Fibroblast of lung (primary cell): ENCODE measurements at regions not wholly inside any gene's neighbourhood (a gene's known extent, or its start where the extent isn't known, plus 50 kb on each side); places are given as distances from the start of the nearest gene placed in this dataset.

Experiments used
- DNase-seq, 2 donors: peaks; one replicate each; pipeline versions ENCODE4 v3.0.0 to v3.0.0-alpha.2; 2010; ENCODE audit warnings: low read depth in 2 of 2
- H2AFZ ChIP-seq: 2 replicates; pipeline ENCODE4 v1.5.1; 2012; ENCODE audit warnings: low read length, control low read depth, inconsistent platforms
- H3K27ac ChIP-seq: 2 replicates; pipeline ENCODE4 v1.5.1; 2011; ENCODE audit warnings: low read length, control low read depth; ENCODE audit not compliant: insufficient read depth
- H3K27me3 ChIP-seq: 2 replicates; pipeline ENCODE4 v1.5.1; 2011; ENCODE audit warnings: mild to moderate bottlenecking, low read length; ENCODE audit not compliant: control insufficient read depth, insufficient read depth
- H3K36me3 ChIP-seq: 2 replicates; pipeline ENCODE4 v1.5.1; 2011; ENCODE audit warnings: low read length; ENCODE audit not compliant: control insufficient read depth, insufficient read depth
- H3K4me1 ChIP-seq: 2 replicates; pipeline ENCODE4 v1.5.1; 2011; ENCODE audit warnings: low read length; ENCODE audit not compliant: control insufficient read depth, insufficient read depth; ENCODE audit errors: extremely low read depth
- H3K4me2 ChIP-seq: 2 replicates; pipeline ENCODE4 v1.5.1; 2011; ENCODE audit warnings: low read length, control low read depth; ENCODE audit not compliant: insufficient read depth; ENCODE audit errors: extremely low read depth
- H3K4me3 ChIP-seq, 4 experiments: fragments of 200-600 bp in 1 of 4; sonication (generic) in 1 of 4; replicated peaks in 1 of 4; 2 replicates each; pipeline ENCODE4 v1.5.1; 2011 to 2016; ENCODE audit warnings: low read length in 4 of 4, low read depth in 3 of 4, mild to moderate bottlenecking in 3 of 4, control low read depth in 2 of 4, inconsistent platforms in 1 of 4, mixed read lengths in 1 of 4; ENCODE audit not compliant: insufficient read depth in 1 of 4; ENCODE audit errors: control extremely low read depth in 1 of 4
- H3K79me2 ChIP-seq: 2 replicates; pipeline ENCODE4 v1.5.1; 2012; ENCODE audit warnings: mild to moderate bottlenecking, low read length, inconsistent platforms; ENCODE audit not compliant: control insufficient read depth, insufficient read depth
- H3K9ac ChIP-seq: 2 replicates; pipeline ENCODE4 v1.5.1; 2011; ENCODE audit warnings: mild to moderate bottlenecking, low read length, control low read depth; ENCODE audit not compliant: insufficient read depth
- H3K9me3 ChIP-seq: 2 replicates; pipeline ENCODE4 v1.5.1; 2012; ENCODE audit warnings: low read depth, low read length; ENCODE audit not compliant: control insufficient read depth, insufficient read depth
- H4K20me1 ChIP-seq: 2 replicates; pipeline ENCODE4 v1.5.1; 2011; ENCODE audit warnings: low read length; ENCODE audit not compliant: control insufficient read depth, insufficient read depth; ENCODE audit errors: extremely low read depth
- EZH2 ChIP-seq: IDR thresholded peaks from 2 replicates; pipeline ENCODE4 v1.5.1; 2012; ENCODE audit warnings: low read length, control low read depth, mild to moderate bottlenecking; ENCODE audit errors: missing control alignments
- TF ChIP-seq, protein P1 (sequence below), 2 donors: IDR thresholded peaks in 1 of 2; conservative IDR thresholded peaks in 1 of 2; 1 replicate in 1 of 2; 2 replicates in 1 of 2; pipeline ENCODE4 v1.5.1; 2011 to 2012; ENCODE audit warnings: low read length in 2 of 2, control low read depth in 1 of 2, inconsistent platforms in 1 of 2, low read depth in 1 of 2, mild to moderate bottlenecking in 1 of 2

DNA sequence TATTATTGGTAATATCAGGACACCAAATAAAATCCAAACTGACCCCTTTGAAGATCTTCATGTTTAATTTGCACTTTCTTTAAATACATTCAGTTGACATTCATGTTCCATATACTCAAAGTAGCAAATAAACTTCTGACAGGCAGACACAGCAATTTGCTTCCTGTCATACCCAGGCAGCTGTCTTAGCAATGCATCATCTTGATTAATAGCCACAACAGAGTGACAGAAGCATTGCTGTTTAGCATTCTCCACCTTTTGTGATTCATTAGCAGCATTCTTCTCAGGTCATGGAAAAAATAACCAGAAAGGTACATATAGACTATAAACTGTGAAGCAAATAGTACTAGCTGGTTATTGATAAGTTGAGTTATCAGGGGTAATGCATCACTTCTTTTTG lies 366.8 kb downstream of the CYLC2 start:
- TF ChIP-seq, protein P1, sequence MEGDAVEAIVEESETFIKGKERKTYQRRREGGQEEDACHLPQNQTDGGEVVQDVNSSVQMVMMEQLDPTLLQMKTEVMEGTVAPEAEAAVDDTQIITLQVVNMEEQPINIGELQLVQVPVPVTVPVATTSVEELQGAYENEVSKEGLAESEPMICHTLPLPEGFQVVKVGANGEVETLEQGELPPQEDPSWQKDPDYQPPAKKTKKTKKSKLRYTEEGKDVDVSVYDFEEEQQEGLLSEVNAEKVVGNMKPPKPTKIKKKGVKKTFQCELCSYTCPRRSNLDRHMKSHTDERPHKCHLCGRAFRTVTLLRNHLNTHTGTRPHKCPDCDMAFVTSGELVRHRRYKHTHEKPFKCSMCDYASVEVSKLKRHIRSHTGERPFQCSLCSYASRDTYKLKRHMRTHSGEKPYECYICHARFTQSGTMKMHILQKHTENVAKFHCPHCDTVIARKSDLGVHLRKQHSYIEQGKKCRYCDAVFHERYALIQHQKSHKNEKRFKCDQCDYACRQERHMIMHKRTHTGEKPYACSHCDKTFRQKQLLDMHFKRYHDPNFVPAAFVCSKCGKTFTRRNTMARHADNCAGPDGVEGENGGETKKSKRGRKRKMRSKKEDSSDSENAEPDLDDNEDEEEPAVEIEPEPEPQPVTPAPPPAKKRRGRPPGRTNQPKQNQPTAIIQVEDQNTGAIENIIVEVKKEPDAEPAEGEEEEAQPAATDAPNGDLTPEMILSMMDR (conservative IDR thresholded peaks at IDR 0.05 in 1 of 2, IDR thresholded peaks at IDR 0.05 in 1 of 2; ENCODE audit: low read depth in 1 of 2, low read length in 2 of 2), result no peak
- no peak for TF ChIP-seq EZH2
- no peaks in the 10 kb centered on the region for H3K4me1 ChIP-seq
- no peak overlapping the region for H2AFZ ChIP-seq

DNA sequence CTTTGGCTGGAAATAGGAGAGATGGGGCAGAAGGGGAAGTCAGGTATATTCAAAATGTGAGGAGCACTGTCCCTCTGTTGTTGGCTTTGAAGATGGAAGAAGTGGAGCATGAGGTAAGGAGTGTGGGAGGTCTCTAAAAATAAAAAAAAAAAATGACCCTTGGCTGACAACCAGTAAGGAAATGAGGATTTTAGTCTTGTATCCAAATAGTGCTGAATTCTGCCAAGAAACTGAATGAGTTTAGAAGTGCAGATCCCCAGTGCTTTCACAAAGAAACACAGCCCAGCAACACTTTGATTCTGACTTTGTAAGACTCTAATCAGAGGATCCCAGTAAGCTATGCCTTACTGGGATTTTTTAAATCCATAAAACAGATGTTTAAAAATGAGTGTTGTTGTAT lies 367.9 kb downstream of the CYLC2 start:
- Histone ChIP-seq H3K9me3 (no peaks in the 10 kb centered on the region), H3K4me2 (no peak overlapping the region), H4K20me1 (no peaks in the 10 kb centered on the region), H3K27me3 (no peaks in the 10 kb centered on the region), H3K9ac (no peak overlapping the region), H3K79me2 (no peaks in the 10 kb centered on the region), H3K4me3 (no peak overlapping the region), H3K4me1 (no peaks in the 10 kb centered on the region), H2AFZ (no peak overlapping the region), H3K27ac (no peak overlapping the region), H3K36me3 (no peaks in the 10 kb centered on the region)
- DNase-seq, result peak in 1 of 2 donors; percentile 10
- no peak for TF ChIP-seq EZH2
- TF ChIP-seq, protein P1 (conservative IDR thresholded peaks at IDR 0.05 in 1 of 2, IDR thresholded peaks at IDR 0.05 in 1 of 2; ENCODE audit: low read depth in 1 of 2, low read length in 2 of 2), result no peak

More for the DNA sequence above, 366.8 kb downstream of the CYLC2 start:
- no peaks in the 10 kb centered on the region for H3K79me2 ChIP-seq
- H3K9ac ChIP-seq, result no peak overlapping the region
- H4K20me1 ChIP-seq, result no peaks in the 10 kb centered on the region
- H3K27me3 ChIP-seq, result no peaks in the 10 kb centered on the region
- no peak overlapping the region for H3K4me3 ChIP-seq
- H3K36me3 ChIP-seq, result no peaks in the 10 kb centered on the region
- H3K9me3 ChIP-seq, result no peaks in the 10 kb centered on the region
- no peak for DNase-seq
- H3K4me2 ChIP-seq, result no peak overlapping the region
- no peak overlapping the region for H3K27ac ChIP-seq

DNA sequence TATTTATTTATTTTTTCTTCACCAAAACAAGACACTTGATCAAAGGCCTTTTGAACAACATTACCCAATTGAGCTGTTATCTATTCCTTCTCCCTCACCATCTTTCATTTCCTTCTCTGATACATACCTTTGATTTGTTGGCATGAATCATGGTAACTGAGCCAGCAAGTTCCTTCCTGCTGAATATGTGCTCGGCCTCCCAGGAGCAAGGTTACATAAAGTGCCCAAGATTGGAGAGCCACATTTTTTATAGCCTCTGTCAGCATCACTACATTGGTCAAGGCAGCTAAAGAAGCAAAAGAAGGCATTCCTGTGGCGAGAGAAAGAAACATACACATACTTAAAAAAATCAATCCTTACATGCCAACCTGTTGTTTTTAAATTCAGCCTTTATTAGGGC lies 369.6 kb downstream of the CYLC2 start:
- Histone ChIP-seq H3K9ac (no peak overlapping the region), H3K4me3 (no peak overlapping the region), H3K27ac (no peak overlapping the region), H2AFZ (no peak overlapping the region), H3K79me2 (no peaks in the 10 kb centered on the region), H4K20me1 (no peaks in the 10 kb centered on the region), H3K4me1 (no peaks in the 10 kb centered on the region), H3K9me3 (no peaks in the 10 kb centered on the region), H3K36me3 (no peaks in the 10 kb centered on the region), H3K27me3 (no peaks in the 10 kb centered on the region), H3K4me2 (no peak overlapping the region)
- TF ChIP-seq, protein P1 (conservative IDR thresholded peaks at IDR 0.05 in 1 of 2, IDR thresholded peaks at IDR 0.05 in 1 of 2; ENCODE audit: low read depth in 1 of 2, low read length in 2 of 2), result no peak
- no peak for TF ChIP-seq EZH2
- DNase-seq, result peak in 1 of 2 donors; percentile 91
